Fibroblast of mammary gland (primary cell): ENCODE measurements at regions not wholly inside any gene's neighbourhood (a gene's known extent, or its start where the extent isn't known, plus 50 kb on each side); places are given as distances from the start of the nearest gene placed in this dataset.
A peak's percentile ranks its signal among the peaks of the same experiment; 100 is the strongest.

Source experiments
- DNase-seq: peaks from one replicate; pipeline ENCODE4 v3.0.0-alpha.2; 2010; ENCODE audit warnings: low read depth
- H3K4me3 ChIP-seq: 2 replicates; pipeline ENCODE4 v1.5.1; 2011; ENCODE audit warnings: low read depth, mild to moderate bottlenecking, low read length, moderate library complexity; ENCODE audit not compliant: control insufficient read depth
- TF ChIP-seq, protein P1 (sequence below): conservative IDR thresholded peaks from 2 replicates; pipeline ENCODE4 v1.5.1; 2011; ENCODE audit warnings: low read depth, low read length, inconsistent platforms; ENCODE audit not compliant: control insufficient read depth, insufficient read depth

- no peak for DNase-seq
- H3K4me3 ChIP-seq = no peak overlapping the region
- TF ChIP-seq, protein P1, sequence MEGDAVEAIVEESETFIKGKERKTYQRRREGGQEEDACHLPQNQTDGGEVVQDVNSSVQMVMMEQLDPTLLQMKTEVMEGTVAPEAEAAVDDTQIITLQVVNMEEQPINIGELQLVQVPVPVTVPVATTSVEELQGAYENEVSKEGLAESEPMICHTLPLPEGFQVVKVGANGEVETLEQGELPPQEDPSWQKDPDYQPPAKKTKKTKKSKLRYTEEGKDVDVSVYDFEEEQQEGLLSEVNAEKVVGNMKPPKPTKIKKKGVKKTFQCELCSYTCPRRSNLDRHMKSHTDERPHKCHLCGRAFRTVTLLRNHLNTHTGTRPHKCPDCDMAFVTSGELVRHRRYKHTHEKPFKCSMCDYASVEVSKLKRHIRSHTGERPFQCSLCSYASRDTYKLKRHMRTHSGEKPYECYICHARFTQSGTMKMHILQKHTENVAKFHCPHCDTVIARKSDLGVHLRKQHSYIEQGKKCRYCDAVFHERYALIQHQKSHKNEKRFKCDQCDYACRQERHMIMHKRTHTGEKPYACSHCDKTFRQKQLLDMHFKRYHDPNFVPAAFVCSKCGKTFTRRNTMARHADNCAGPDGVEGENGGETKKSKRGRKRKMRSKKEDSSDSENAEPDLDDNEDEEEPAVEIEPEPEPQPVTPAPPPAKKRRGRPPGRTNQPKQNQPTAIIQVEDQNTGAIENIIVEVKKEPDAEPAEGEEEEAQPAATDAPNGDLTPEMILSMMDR = no peak
Observed at GRCh38 chr4:103998756-103999155, 279.0 kb upstream of the TACR3 start.

DNA sequence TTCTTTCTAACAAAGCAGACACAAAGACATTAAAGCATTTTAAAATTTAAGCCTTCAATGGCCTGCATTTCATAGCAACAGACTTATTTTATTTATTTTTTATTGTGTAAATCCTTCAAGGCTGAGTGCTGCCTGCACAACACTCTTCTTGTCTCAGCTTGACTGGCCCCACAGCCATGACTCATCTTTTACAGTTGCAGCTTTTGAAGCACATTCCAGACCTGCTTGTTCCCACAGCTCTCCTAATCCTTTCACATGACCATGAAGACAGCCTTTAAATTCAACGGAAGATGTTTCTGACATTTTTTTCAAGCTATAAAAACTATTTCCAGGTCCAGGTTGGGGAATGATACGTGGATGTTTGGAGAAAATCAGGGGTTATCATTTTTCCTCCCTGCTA, 276.9 kb upstream of the TACR3 start:
- peak; percentile 81 for DNase-seq
- TF ChIP-seq, protein P1 = no peak
- no peak overlapping the region for H3K4me3 ChIP-seq

- TF ChIP-seq, protein P1 = no peak
- peak; percentile 12 for DNase-seq
- H3K4me3 ChIP-seq = no peak overlapping the region
Observed at GRCh38 chr4:103996064-103996463, 276.3 kb upstream of the TACR3 start.

GRCh38 chr4:103994059-103994458, 274.3 kb upstream of the TACR3 start:
- peak; percentile 41 for DNase-seq
- TF ChIP-seq, protein P1 = peak; percentile 21
- no peak overlapping the region for H3K4me3 ChIP-seq

DNA sequence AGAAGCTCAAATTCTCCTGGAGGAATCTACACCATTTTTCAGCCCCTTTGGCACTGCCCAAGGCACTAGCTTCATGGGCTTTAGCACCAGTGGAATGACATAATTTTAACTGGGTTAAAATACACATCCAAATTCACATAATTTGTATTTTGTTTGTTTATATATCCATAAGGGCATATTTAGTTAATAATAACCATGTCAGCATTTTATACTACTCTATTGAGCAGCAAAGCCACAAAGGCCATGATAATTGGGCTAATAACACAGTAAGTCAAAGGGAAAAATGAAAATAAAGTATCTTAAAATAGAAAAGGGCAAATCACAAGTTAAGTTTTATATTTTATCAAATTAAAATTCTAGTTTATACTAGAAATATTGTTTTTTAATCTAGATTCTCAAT, 262.7 kb upstream of the TACR3 start:
- TF ChIP-seq, protein P1 = no peak
- no peak for DNase-seq
- H3K4me3 ChIP-seq = no peak overlapping the region

- TF ChIP-seq, protein P1 = no peak
- no peak for DNase-seq
- H3K4me3 ChIP-seq = no peak overlapping the region
Observed at GRCh38 chr4:103948244-103949018, 228.6 kb upstream of the TACR3 start.
